ELR (cell line): ENCODE measurements at regions not wholly inside any gene's neighbourhood (a gene's known extent, or its start where the extent isn't known, plus 50 kb on each side); places are given as distances from the start of the nearest gene placed in this dataset.
A peak's percentile ranks its signal among the peaks of the same experiment; 100 is the strongest.

ENCODE experiments used
- DNase-seq: peaks from one replicate; pipeline ENCODE4 v3.0.0-alpha.2; 2015; ENCODE audit warnings: low read depth

GRCh38 chr11:10641912-10642697 is 51.5 kb downstream of the IRAG1 start:
- DNase-seq = no peak

- DNase-seq = no peak
Measured at GRCh38 chr11:10641177-10641911, 52.2 kb downstream of the IRAG1 start.

- DNase-seq = no peak
Measured at GRCh38 chr11:10640308-10640707, 53.2 kb downstream of the IRAG1 start.

GRCh38 chr11:10639350-10639749 is 54.2 kb downstream of the IRAG1 start:
- DNase-seq = no peak

- no peak for DNase-seq
Measured at GRCh38 chr11:10638316-10638925, 55.1 kb downstream of the IRAG1 start.

GRCh38 chr11:10637731-10638151 is 55.8 kb downstream of the IRAG1 start:
- DNase-seq = no peak

- no peak for DNase-seq
Measured at GRCh38 chr11:10634407-10634806, 59.1 kb downstream of the IRAG1 start.

- DNase-seq = no peak
Measured at GRCh38 chr11:10633261-10633660, 60.3 kb downstream of the IRAG1 start.

- no peak for DNase-seq
Measured at GRCh38 chr11:10632483-10632882, 61.1 kb downstream of the IRAG1 start.

- no peak for DNase-seq
Measured at GRCh38 chr11:10631761-10632160, 61.8 kb downstream of the IRAG1 start.

GRCh38 chr11:10629411-10630002 is 61.0 kb upstream of the LYVE1 start:
- no peak for DNase-seq

GRCh38 chr11:10628508-10629236 is 60.2 kb upstream of the LYVE1 start:
- DNase-seq = no peak

- DNase-seq = no peak
Measured at GRCh38 chr11:10627816-10628215, 59.4 kb upstream of the LYVE1 start.

GRCh38 chr11:10627291-10627690 is 58.8 kb upstream of the LYVE1 start:
- DNase-seq = no peak

- no peak for DNase-seq
Measured at GRCh38 chr11:10625982-10626311, 57.5 kb upstream of the LYVE1 start.

GRCh38 chr11:10625281-10625981 is 57.0 kb upstream of the LYVE1 start:
- no peak for DNase-seq

- peak; percentile 42 for DNase-seq
Measured at GRCh38 chr11:10623797-10624761, 55.6 kb upstream of the LYVE1 start.

- DNase-seq = peak; percentile 12
Measured at GRCh38 chr11:10622957-10623791, 54.7 kb upstream of the LYVE1 start.

GRCh38 chr11:10622108-10622507 is 53.6 kb upstream of the LYVE1 start:
- DNase-seq = no peak
